HEK293T (cell line): ENCODE measurements at regions not wholly inside any gene's neighbourhood (a gene's known extent, or its start where the extent isn't known, plus 50 kb on each side); places are given as distances from the start of the nearest gene placed in this dataset.

Source experiments
- ARNT ChIP-seq: fragments of 450-650 bp; IDR thresholded peaks from 2 replicates; pipeline ENCODE4 v1.6.1; 2017; ENCODE audit warnings: mild to moderate bottlenecking
- ELF4 ChIP-seq: fragments of 450-650 bp; IDR thresholded peaks from 2 replicates; pipeline ENCODE4 v1.6.1; 2017; ENCODE audit warnings: antibody characterized with exemption
- FOXA1 ChIP-seq: fragments of 450-650 bp; IDR thresholded peaks from 2 replicates; pipeline ENCODE4 v1.6.1; 2016; ENCODE audit warnings: mild to moderate bottlenecking
- FOXK2 ChIP-seq: fragments of 450-650 bp; IDR thresholded peaks from 2 replicates; pipeline ENCODE4 v1.6.1; 2016; ENCODE audit warnings: mild to moderate bottlenecking
- FOXM1 ChIP-seq: fragments of 450-650 bp; IDR thresholded peaks from 2 replicates; pipeline ENCODE4 v1.6.1; 2017; ENCODE audit warnings: mild to moderate bottlenecking, borderline replicate concordance
- HDGF ChIP-seq: fragments of 450-650 bp; IDR thresholded peaks from 2 replicates; pipeline ENCODE4 v1.6.1; 2017; ENCODE audit warnings: antibody characterized with exemption, borderline replicate concordance
- LEF1 ChIP-seq: fragments of 450-650 bp; IDR thresholded peaks from 2 replicates; pipeline ENCODE4 v1.6.1; 2017; ENCODE audit warnings: mild to moderate bottlenecking, borderline replicate concordance
- NFRKB ChIP-seq: fragments of 450-650 bp; IDR thresholded peaks from 2 replicates; pipeline ENCODE4 v1.6.1; 2016; ENCODE audit warnings: mild to moderate bottlenecking, moderate library complexity
- PKNOX1 ChIP-seq: fragments of 450-650 bp; IDR thresholded peaks from 2 replicates; pipeline ENCODE4 v1.6.1; 2016
- SP1 ChIP-seq: fragments of 450-650 bp; IDR thresholded peaks from 2 replicates; pipeline ENCODE4 v1.6.1; 2017
- SUZ12 ChIP-seq: fragments of 450-650 bp; IDR thresholded peaks from 2 replicates; pipeline ENCODE4 v1.6.1; 2016; ENCODE audit warnings: mild to moderate bottlenecking
- TARDBP ChIP-seq: fragments of 450-650 bp; IDR thresholded peaks from 2 replicates; pipeline ENCODE4 v1.6.1; 2016

DNA sequence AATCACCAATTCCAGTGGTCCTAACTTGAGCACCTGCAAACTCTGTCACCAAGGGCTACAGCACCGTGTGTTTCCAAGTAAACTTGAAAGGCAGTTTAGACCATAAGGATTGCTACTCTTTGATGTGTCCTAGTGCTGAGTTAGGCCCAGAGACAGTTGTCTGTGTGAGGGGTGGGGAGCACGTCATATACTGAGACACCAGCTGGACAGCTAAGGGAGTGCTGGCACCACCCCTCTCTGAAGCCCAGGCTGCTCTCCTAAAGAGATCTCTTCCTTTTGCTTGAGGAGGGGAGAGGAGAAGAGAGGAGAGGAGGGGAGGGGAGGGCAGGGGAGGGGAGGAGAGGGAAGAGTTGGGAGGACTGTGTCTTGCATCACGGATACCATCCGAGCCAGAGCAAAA lies 218.7 kb upstream of the TACR3 start:
- TF ChIP-seq ELF4 (no peak), PKNOX1 (no peak), TARDBP (no peak), FOXK2 (no peak), ARNT (no peak), LEF1 (no peak), FOXM1 (no peak), HDGF (no peak), FOXA1 (no peak), SUZ12 (no peak), SP1 (no peak), NFRKB (no peak)
